Common myeloid progenitor, CD34-positive (primary cell): ENCODE measurements at regions not wholly inside any gene's neighbourhood (a gene's known extent, or its start where the extent isn't known, plus 50 kb on each side); places are given as distances from the start of the nearest gene placed in this dataset.

Source experiments
- CTCF ChIA-PET: fragments of 350-600 bp; sonication (Branson Sonifier 250); formaldehyde crosslinking; loops from one replicate; lab custom pipeline; 2021; ENCODE audit warnings: antibody characterized with exemption; lab: Charles Lee
- POLR2A ChIA-PET: fragments of 350-600 bp; sonication (Branson Sonifier 250); formaldehyde crosslinking; loops from one replicate; lab custom pipeline; 2021; ENCODE audit warnings: antibody characterized with exemption; lab: Charles Lee
- DNase-seq, 3 donors: peaks; one replicate each; pipeline versions ENCODE4 v3.0.0 to v3.0.0-alpha.2; 2013
- H3K27ac ChIP-seq, 2 experiments: 1 replicate in 1 of 2; 2 replicates in 1 of 2; pipeline ENCODE4 v1.7.0; 2013; ENCODE audit warnings: inconsistent platforms in 2 of 2, low read length in 2 of 2, mild to moderate bottlenecking in 2 of 2, low read depth in 1 of 2, moderate library complexity in 1 of 2; ENCODE audit not compliant: severe bottlenecking in 2 of 2, insufficient read depth in 1 of 2, poor library complexity in 1 of 2
- H3K27me3 ChIP-seq, 5 experiments: replicated peaks in 2 of 5; 1 replicate in 3 of 5; 2 replicates in 2 of 5; pipeline versions ENCODE4 v1.6.1 to v1.7.0; 2013; ENCODE audit warnings: low read length in 4 of 5, mild to moderate bottlenecking in 2 of 5, moderate library complexity in 2 of 5, inconsistent platforms in 1 of 5; ENCODE audit not compliant: insufficient read depth in 5 of 5, control insufficient read depth in 4 of 5
- H3K36me3 ChIP-seq, 4 experiments: 1 replicate in 2 of 4; 2 replicates in 2 of 4; pipeline versions ENCODE4 v1.6.1 to v1.7.0; 2013; ENCODE audit warnings: low read length in 3 of 4, control low read depth in 1 of 4, mild to moderate bottlenecking in 1 of 4; ENCODE audit not compliant: control insufficient read depth in 4 of 4, insufficient read depth in 4 of 4
- H3K4me1 ChIP-seq, 4 experiments: 1 replicate in 3 of 4; 2 replicates in 1 of 4; pipeline versions ENCODE4 v1.6.1 to v1.7.1; 2013; ENCODE audit warnings: low read length in 3 of 4, mild to moderate bottlenecking in 3 of 4, control low read depth in 1 of 4, inconsistent platforms in 1 of 4, moderate library complexity in 1 of 4; ENCODE audit not compliant: control insufficient read depth in 4 of 4, insufficient read depth in 4 of 4; ENCODE audit errors: control extremely low read depth in 1 of 4
- H3K4me3 ChIP-seq, 7 experiments: 1 replicate in 4 of 7; 2 replicates in 3 of 7; pipeline versions ENCODE4 v1.5.1 to v1.7.0; 2013; ENCODE audit warnings: mild to moderate bottlenecking in 7 of 7, low read length in 6 of 7, moderate library complexity in 6 of 7, inconsistent platforms in 2 of 7, low read depth in 2 of 7, control low read depth in 1 of 7; ENCODE audit not compliant: insufficient read depth in 4 of 7, control insufficient read depth in 1 of 7; ENCODE audit errors: extremely low read depth in 1 of 7
- H3K9me3 ChIP-seq, 5 experiments: 1 replicate in 4 of 5; 2 replicates in 1 of 5; pipeline versions ENCODE4 v1.6.1 to v1.7.1; 2013; ENCODE audit warnings: low read length in 4 of 5, mild to moderate bottlenecking in 2 of 5, inconsistent platforms in 1 of 5, low read depth in 1 of 5, moderate library complexity in 1 of 5; ENCODE audit not compliant: control insufficient read depth in 4 of 5, insufficient read depth in 2 of 5; ENCODE audit errors: control extremely low read depth in 1 of 5
- WGBS: methylation state at CpG from one replicate; pipeline ENCODE4 v1.1.5; 2013; ENCODE audit not compliant: insufficient coverage; 5-methylcytosine and 5-hydroxymethylcytosine counted together

DNA sequence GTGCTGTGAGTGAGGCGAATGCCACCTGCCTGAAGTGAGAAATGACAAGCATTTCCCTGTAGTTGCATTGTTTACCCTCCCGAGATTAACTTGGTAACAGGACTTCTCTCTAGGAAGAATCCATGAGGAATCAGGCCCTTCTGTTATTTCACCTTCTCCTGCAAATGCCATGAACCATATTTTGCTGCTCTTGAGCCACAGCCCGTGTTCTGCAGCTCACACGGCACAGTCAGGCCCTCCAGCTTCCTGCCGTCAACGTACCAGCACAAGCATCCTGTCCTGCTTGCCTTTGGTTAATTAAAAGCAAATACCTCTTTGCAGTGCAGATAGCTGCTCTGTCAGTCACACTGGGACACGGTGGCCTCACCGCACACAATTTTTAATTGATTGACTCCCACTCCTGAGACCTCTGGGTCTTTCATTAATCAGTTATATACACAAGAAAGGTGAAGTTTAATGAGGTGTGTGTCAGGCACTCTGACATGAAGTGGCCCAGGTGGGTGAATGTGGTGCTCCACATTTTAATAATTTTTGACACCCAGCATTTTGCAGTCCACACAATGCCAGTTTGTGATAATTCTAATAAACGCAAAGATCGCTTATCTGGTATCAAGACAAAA, 95.3 kb upstream of the ASB18 start:
- H3K27me3 ChIP-seq: peaks cover 0 to 24% (median 15%) of the 10 kb centered on the region in 5 experiments
- ChIA-PET CTCF (no interaction called here), POLR2A (no interaction called here)
- H3K4me1 ChIP-seq: peaks cover 0 to 5% (median 0%) of the 10 kb centered on the region in 4 experiments
- no peak overlapping the region for H3K27ac ChIP-seq
- no peak overlapping the region for H3K4me3 ChIP-seq
- 44% methylated on average over 8 of the region's 10 CpGs for WGBS
- H3K9me3 ChIP-seq: no peaks in the 10 kb centered on the region
- no peaks in the 10 kb centered on the region for H3K36me3 ChIP-seq
- peak in 2 of 3 donors; percentile 31 to 48 for DNase-seq

GRCh38 chr2:236360496-236360895, 96.3 kb upstream of the ASB18 start:
- H3K9me3 ChIP-seq: no peaks in the 10 kb centered on the region
- CTCF ChIA-PET: no interaction called here
- no peak overlapping the region for H3K4me3 ChIP-seq
- DNase-seq: no peak
- no peak overlapping the region for H3K27ac ChIP-seq
- 98% methylated on average over 4 of the region's 4 CpGs for WGBS
- POLR2A ChIA-PET: no interaction called here
- H3K4me1 ChIP-seq: peaks cover 0 to 5% (median 0%) of the 10 kb centered on the region in 4 experiments
- H3K36me3 ChIP-seq: no peaks in the 10 kb centered on the region
- H3K27me3 ChIP-seq: peaks cover 0 to 33% (median 20%) of the 10 kb centered on the region in 5 experiments

- Histone ChIP-seq H3K9me3 (no peaks in the 10 kb centered on the region), H3K4me1 (peaks cover 0 to 18% (median 12%) of the 10 kb centered on the region in 4 experiments), H3K27me3 (peaks cover under 1 to 55% (median 29%) of the 10 kb centered on the region in 5 experiments), H3K4me3 (no peak overlapping the region), H3K36me3 (no peaks in the 10 kb centered on the region), H3K27ac (no peak overlapping the region)
- 98% methylated on average over 9 of the region's 10 CpGs for WGBS
- ChIA-PET CTCF (interaction anchor here (1.0 kb wide), 1 partner anchor 10 kb away, joined by 3 read pairs; no protein-coding TSS in a partner anchor), POLR2A (no interaction called here)
- no peak for DNase-seq
These were observed 99.6 kb upstream of the ASB18 start for GRCh38 chr2:236363711-236364277.

DNA sequence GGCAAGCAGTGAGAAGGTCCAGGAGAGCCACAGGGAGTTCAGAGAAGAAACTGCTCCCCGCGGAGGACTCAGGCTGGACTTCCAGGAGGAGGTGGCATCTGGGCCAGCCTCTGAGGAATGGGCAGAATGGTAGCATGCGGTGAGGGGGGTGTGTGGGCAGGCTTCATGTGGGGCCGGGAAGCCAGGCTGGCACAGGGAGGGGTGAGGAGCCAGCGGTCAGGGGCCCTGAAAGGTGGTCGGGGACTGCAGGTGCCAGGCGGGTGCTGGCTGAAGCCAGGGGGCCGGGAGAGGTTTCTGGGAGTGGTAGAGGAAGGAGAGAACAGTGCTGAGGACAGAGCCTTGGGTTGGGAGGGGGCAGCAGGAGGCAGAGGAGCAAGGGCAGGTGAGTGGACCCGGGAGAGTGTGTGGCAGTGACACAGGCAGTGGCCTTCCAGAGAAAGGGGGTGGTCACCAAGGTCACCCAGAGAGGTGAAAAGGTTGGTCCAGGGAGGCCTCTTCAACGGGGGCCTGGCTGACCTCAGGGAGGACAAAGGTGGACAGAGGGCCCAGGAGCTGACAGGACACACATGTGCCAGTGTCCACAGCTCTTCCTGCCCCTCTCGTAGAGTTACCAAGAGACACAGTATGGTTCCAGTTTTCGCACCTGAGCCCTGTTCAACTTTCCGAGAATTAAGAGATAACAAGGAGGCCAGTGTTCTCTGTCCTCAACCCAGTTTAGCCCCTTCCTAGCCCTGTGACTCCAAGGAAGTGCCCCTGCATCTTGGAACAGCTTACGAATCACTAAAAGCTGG, 101.2 kb upstream of the ASB18 start:
- H3K4me3 ChIP-seq: no peak overlapping the region
- H3K36me3 ChIP-seq: no peaks in the 10 kb centered on the region
- ChIA-PET POLR2A (no interaction called here), CTCF (no interaction called here)
- WGBS: 94% methylated on average over 14 of the region's 14 CpGs
- peaks cover 4 to 71% (median 31%) of the 10 kb centered on the region in 5 experiments for H3K27me3 ChIP-seq
- no peaks in the 10 kb centered on the region for H3K9me3 ChIP-seq
- no peak for DNase-seq
- H3K4me1 ChIP-seq: peaks cover 0 to 13% (median 12%) of the 10 kb centered on the region in 4 experiments
- H3K27ac ChIP-seq: no peak overlapping the region

GRCh38 chr2:236366049-236366387, 101.8 kb upstream of the ASB18 start:
- CTCF ChIA-PET: no interaction called here
- Histone ChIP-seq H3K36me3 (no peaks in the 10 kb centered on the region), H3K4me3 (no peak overlapping the region), H3K27me3 (peaks cover 4 to 75% (median 31%) of the 10 kb centered on the region in 5 experiments), H3K4me1 (peaks cover 0 to 13% (median 12%) of the 10 kb centered on the region in 4 experiments), H3K9me3 (no peaks in the 10 kb centered on the region), H3K27ac (no peak overlapping the region)
- POLR2A ChIA-PET: no interaction called here
- 52% methylated on average over 6 of the region's 7 CpGs for WGBS
- DNase-seq: peak in 2 of 3 donors; percentile 35 to 45

DNA sequence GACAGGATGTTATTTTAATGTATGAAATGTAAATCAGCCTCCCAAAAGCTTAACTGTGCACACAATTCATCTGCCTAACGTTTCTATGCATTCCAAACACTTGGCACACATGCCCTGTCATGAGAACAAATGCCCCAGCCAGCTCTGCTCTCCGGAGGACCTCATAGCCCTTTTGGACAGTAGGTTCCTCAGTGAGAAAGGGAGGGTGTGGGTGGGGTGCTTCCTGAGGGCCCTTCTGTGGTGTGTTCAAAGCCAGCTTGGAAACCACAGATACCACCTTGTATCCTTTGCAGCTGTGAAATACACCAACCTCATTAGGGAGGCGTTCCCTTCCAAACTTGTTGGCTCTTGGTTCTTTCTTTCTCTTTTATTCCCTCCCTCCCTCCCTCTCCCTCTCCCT, 102.2 kb upstream of the ASB18 start:
- Histone ChIP-seq H3K27ac (no peak overlapping the region), H3K4me1 (peaks cover 0 to 13% (median 12%) of the 10 kb centered on the region in 4 experiments), H3K27me3 (peaks cover 4 to 79% (median 34%) of the 10 kb centered on the region in 5 experiments), H3K4me3 (no peak overlapping the region), H3K9me3 (no peaks in the 10 kb centered on the region), H3K36me3 (no peaks in the 10 kb centered on the region)
- 0% methylated on average over 1 of the region's 3 CpGs for WGBS
- ChIA-PET CTCF (no interaction called here), POLR2A (no interaction called here)
- peak; percentile 70 to 94 (median 93) for DNase-seq
